GM18873 (cell line): ENCODE measurements at regions not wholly inside any gene's neighbourhood (a gene's known extent, or its start where the extent isn't known, plus 50 kb on each side); places are given as distances from the start of the nearest gene placed in this dataset.

Source experiments
- ATAC-seq: cut with Tn5 transposase; IDR thresholded peaks from one replicate; pipeline ENCODE4 v1.9.1; 2021; ENCODE audit warnings: mild to moderate bottlenecking, moderate library complexity, moderate number of reproducible peaks; ENCODE audit not compliant: unreplicated experiment, low FRiP score

GRCh38 chr6:23445157-23445710, 680.8 kb upstream of the NRSN1 start:
- no peak for ATAC-seq

- ATAC-seq, result no peak
Observed at GRCh38 chr6:23446469-23446967, 679.5 kb upstream of the NRSN1 start.

GRCh38 chr6:23447731-23448130, 678.3 kb upstream of the NRSN1 start:
- no peak for ATAC-seq

- no peak for ATAC-seq
Observed at GRCh38 chr6:23448281-23448680, 677.7 kb upstream of the NRSN1 start.

- ATAC-seq, result no peak
Observed at GRCh38 chr6:23454080-23454976, 671.7 kb upstream of the NRSN1 start.

- ATAC-seq, result no peak
Observed at GRCh38 chr6:23455754-23456153, 670.3 kb upstream of the NRSN1 start.

GRCh38 chr6:23456396-23456795, 669.6 kb upstream of the NRSN1 start:
- no peak for ATAC-seq

GRCh38 chr6:23457321-23457720, 668.7 kb upstream of the NRSN1 start:
- no peak for ATAC-seq

- no peak for ATAC-seq
Observed at GRCh38 chr6:23465912-23466311, 660.1 kb upstream of the NRSN1 start.

- no peak for ATAC-seq
Observed at GRCh38 chr6:23477586-23477985, 648.4 kb upstream of the NRSN1 start.

- ATAC-seq, result no peak
Observed at GRCh38 chr6:23478312-23478711, 647.7 kb upstream of the NRSN1 start.

- no peak for ATAC-seq
Observed at GRCh38 chr6:23483896-23484295, 642.1 kb upstream of the NRSN1 start.

GRCh38 chr6:23494367-23494766, 631.6 kb upstream of the NRSN1 start:
- ATAC-seq, result no peak

GRCh38 chr6:23498013-23498412, 628.0 kb upstream of the NRSN1 start:
- ATAC-seq, result no peak

GRCh38 chr6:23499549-23499948, 626.5 kb upstream of the NRSN1 start:
- no peak for ATAC-seq

- ATAC-seq, result no peak
Observed at GRCh38 chr6:23503173-23503572, 622.8 kb upstream of the NRSN1 start.

GRCh38 chr6:23505026-23505425, 621.0 kb upstream of the NRSN1 start:
- ATAC-seq, result no peak

- ATAC-seq, result no peak
Observed at GRCh38 chr6:23510778-23511510, 615.1 kb upstream of the NRSN1 start.

- no peak for ATAC-seq
Observed at GRCh38 chr6:23511817-23512216, 614.2 kb upstream of the NRSN1 start.

- no peak for ATAC-seq
Observed at GRCh38 chr6:23518294-23518693, 607.7 kb upstream of the NRSN1 start.
